ENCODE measurements at regions not wholly inside any gene's neighbourhood (a gene's known extent, or its start where the extent isn't known, plus 50 kb on each side); places are given as distances from the start of the nearest gene placed in this dataset.
A peak's percentile ranks its signal among the peaks of the same experiment; 100 is the strongest.

GRCh38 chr7:106774768-106775551, 90.1 kb upstream of the PIK3CG start:
- DNase-seq (ENCODE audit: insufficient read length, low spot score) (no peak), FAIRE-seq (no peak)

GRCh38 chr7:106775552-106775936, 89.5 kb upstream of the PIK3CG start:
- no peak for FAIRE-seq
- peak; percentile 33 for DNase-seq (ENCODE audit: insufficient read length, low spot score)

- DNase-seq (ENCODE audit: insufficient read length, low spot score): no peak
- no peak for FAIRE-seq
These were observed 89.0 kb upstream of the PIK3CG start for GRCh38 chr7:106775975-106776607.

- DNase-seq (ENCODE audit: insufficient read length, low spot score): no peak
- no peak for FAIRE-seq
These were observed 88.3 kb upstream of the PIK3CG start for GRCh38 chr7:106776618-106777347.

- DNase-seq (ENCODE audit: insufficient read length, low spot score) (no peak), FAIRE-seq (no peak)
These were observed 87.3 kb upstream of the PIK3CG start for GRCh38 chr7:106777674-106778299.

DNA sequence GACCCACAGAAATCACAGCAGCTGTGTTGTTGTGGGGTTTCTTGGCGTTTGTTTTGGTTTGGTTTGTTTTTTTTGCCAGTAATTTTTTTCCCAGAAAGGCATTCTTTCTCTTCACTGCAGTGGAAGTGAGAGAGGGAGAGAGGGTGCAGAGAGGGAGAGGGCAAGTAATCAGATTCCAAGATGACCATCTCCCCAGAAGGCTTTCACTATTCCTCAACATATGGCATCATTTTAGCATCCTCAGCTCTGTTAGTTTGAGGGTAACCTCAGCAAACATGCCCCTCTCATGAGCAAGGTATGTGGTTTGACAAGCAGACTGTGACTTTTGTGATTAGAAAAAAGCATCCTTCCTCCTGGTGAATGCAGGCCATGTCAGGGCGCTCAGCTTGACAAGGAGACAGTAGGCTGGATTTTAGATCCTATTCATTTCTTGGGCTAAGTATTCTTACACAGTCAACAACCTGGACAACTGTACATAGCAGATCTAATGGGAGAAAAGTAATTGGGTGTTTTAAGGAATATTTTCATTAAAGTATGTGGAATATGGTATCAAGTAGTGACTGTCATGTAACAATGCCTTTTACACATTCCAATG, 86.3 kb upstream of the PIK3CG start:
- FAIRE-seq (no peak), DNase-seq (ENCODE audit: insufficient read length, low spot score) (no peak)

DNA sequence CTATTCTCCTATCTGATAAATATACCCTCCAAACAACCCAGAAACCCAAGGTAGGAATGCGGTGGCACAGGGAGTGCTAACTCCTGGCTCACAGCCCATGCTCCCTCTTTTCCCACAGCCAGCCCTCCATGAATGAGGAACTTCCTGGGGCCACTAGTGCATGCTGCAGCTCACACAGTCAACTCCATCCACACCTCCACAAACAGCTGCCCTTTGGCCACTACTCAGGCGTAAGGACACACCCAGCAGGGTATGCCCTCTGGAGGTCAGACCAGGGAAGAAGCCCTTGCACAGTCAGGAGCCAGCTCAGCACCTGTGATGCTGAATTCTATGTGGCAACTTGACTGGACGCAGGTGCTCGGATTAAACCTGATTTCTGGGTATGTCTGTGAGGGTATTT, 85.2 kb upstream of the PIK3CG start:
- FAIRE-seq (no peak), DNase-seq (ENCODE audit: insufficient read length, low spot score) (no peak)

DNA sequence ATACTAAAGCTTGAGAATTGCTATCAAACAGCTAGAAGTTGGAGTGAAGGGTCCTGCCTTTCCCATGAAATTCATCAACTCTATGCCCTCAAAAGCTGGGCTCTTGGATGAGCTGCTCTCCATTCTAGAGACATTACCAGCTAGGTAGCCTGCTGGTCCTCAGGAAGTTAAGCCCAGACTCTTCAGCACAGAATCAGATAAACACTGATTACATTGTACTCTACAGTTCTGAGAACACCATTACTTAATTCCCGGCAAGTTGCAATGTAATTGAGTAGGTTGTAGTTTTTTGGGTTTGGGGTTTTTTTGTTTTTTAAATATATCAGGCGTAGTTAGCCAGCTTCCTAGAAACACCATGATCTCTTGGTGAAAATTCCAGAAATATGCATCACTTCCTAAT, 84.1 kb upstream of the PIK3CG start:
- no peak for FAIRE-seq
- no peak for DNase-seq (ENCODE audit: insufficient read length, low spot score)

GRCh38 chr7:106781828-106782544, 83.1 kb upstream of the PIK3CG start:
- DNase-seq (ENCODE audit: insufficient read length, low spot score) (no peak), FAIRE-seq (no peak)

GRCh38 chr7:106783286-106783685, 81.8 kb upstream of the PIK3CG start:
- DNase-seq (ENCODE audit: insufficient read length, low spot score): no peak
- FAIRE-seq: no peak

DNA sequence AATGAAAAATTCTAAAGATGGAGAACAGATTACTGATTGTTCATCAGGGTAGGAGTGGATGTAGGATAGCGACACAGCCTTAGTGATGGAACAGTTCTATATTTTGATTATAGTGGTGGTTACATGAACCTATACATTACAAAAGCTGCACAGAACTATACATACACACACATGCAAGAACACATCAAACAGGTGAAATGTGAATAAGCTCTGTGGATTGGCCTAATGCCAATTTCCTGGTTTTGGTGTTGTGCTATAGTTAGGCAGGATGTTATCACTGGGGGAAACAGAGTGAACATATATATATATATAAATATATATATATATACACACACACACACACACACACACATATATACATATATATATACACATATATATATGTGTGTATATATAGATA, 76.4 kb upstream of the PIK3CG start:
- no peak for DNase-seq (ENCODE audit: insufficient read length, low spot score)
- no peak for FAIRE-seq

DNA sequence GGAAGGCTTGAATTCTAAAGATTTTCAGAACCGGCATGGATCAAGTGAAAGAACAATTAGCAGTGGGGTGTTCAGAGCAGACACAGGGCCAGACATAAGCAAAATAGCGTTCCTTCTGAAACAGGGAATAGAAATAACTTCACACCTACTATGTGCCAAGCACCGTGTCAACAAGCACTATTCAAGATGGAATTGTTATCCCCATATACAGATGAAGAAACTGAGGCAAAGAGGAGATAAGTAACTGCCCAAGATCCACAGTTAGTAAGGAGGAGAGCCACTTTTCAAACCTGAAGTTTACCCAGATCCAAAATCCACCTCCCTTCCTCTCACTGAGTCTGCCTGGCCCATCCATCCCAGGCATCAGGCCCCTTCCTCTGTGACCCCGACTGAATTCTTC, 73.6 kb upstream of the PIK3CG start:
- FAIRE-seq (no peak), DNase-seq (ENCODE audit: insufficient read length, low spot score) (no peak)

DNA sequence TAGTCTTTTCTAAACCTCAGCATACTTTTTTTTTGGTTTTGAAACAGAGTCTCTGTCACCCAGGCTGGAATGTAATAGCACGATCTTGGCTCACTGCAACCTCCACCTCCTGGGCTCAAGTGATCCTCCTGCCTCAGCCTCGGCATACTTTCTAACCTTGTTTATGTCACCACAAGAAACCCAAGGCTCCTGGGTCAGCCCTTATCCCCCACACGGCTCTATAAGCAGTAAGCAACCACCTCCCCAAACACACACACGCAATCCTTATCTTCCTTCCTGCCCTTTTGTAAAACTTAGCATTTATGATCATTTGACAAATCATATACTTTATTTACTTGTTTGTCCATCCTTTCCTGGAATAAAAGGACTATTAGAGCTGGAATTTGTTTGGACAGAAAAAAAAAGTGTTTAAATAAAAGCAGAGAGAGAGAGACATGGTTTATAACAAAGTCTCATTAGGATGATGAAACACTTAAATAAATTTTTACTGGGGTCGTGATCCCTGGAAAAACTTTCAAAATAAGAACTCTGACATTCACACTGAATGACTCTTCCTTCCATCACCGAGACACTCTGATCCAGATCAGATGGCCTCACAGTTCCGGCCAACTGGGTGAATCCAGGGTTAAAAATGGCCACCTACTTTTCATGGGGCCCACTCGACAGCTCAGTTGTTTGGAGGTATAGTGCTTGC, 72.7 kb upstream of the PIK3CG start:
- FAIRE-seq (no peak), DNase-seq (ENCODE audit: insufficient read length, low spot score) (no peak)

DNA sequence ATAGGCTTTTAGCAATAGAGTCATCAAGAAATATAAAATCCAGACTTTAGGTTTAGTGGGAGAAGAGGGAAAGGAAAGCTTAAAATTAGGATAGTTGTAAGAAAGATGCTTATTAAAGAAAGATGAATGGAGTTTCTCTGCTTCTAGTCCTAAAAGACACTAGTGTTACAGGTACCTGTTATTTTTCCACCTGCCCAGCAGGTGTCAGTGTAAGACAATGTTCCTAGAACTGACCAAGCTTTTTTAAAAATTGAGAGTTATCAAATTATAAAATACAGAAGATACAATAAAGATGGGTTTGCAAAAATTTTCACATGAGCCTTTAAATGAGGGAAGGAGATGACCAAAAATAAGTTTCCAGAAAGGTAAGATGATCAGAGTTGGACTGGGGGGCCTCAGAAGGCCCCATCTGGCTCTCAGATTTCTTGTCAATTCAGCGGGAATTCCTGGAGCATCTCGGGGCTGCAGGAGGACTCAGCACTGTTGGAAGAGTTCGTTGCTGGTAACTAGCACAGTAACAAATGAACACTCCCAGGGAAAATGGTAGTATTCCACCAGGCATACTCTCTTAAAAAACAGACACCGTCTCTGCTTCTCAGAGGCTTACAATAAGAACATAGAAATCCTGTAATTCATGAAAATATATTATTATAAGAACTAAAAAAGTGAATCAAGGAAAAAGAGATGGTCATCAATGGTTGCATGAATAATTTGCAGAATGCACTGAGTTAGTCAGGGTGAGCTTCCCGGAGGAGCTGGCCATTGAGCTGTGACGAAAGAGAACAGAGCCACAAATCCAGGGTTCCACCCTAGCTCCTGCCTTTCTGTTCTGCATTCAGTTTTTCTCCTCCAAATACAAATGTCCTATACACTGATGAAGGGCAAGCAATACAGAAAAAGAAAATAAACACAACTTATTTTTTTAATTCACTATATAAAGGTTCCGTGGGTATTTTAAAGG, 71.8 kb upstream of the PIK3CG start:
- DNase-seq (ENCODE audit: insufficient read length, low spot score) (peak; percentile 25), FAIRE-seq (no peak)

DNA sequence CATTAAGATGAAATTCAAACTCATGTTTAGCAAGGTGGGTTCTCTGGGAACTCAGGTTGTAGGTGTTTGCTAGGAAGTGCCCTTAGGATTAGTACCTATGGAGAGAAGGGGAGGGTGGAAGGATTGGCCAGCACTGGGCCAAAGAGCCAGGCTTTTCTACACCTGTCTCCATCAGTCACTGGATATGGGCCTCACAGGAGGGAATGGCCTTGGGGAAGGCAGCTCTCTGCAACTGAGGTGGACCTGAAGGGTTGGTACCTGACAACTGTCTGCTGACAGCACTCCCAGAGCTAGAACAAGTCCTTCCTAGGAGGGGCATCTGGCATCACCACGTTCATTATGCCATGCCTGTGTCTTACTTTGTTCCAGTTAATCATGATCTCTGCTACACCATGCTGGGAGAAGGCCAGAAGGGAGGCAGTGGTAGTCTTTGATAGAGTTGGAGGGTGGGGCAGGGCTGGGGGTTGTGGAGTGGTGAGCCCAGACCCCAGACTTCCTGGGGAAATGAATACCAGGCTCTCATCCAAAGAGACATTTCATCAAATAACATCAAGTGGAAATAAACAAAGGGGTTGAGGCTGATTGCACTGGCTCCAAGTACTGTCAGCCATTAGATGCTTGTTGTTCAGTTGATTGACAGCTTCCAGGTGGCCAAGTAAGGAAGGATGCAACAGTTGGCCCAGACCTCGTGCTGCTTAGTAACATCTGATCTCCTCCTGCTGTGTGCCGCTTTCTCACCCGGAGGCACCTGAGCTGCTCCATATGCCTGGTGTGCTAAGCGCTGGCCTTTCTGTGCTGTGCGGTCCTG, 70.6 kb upstream of the PIK3CG start:
- FAIRE-seq (no peak), DNase-seq (ENCODE audit: insufficient read length, low spot score) (no peak)

GRCh38 chr7:106795084-106795876, 69.8 kb upstream of the PIK3CG start:
- no peak for FAIRE-seq
- DNase-seq (ENCODE audit: insufficient read length, low spot score): no peak

DNA sequence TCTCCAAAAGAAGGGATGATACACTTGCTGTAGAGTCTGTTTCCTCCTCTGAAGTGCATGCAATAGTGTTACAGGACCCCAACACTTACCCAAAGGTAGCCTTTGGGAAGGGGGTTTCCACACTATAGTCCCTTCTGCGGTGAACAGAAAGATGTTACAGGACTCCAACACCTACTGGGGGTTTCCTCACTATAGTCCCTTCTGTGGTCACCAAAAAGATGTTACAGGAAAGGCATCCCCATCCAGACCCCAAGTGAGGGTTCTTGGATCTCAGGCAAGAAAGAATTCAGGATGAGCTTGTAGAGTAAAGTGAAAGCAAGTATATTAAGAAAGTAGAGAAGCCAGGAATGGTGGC, 69.2 kb upstream of the PIK3CG start:
- DNase-seq (ENCODE audit: insufficient read length, low spot score) (no peak), FAIRE-seq (no peak)

Measured in HTR-8/SVneo (cell line).